Stomach (tissue), 8 donors: ENCODE measurements at regions not wholly inside any gene's neighbourhood (a gene's known extent, or its start where the extent isn't known, plus 50 kb on each side); places are given as distances from the start of the nearest gene placed in this dataset.

Experiments used
- DNase-seq, 2 donors: peaks; one replicate each; pipeline versions ENCODE4 v3.0.0 to v3.0.0-alpha.2; 2013 to 2019
- H3K27ac ChIP-seq, 5 donors: fragments of 200-600 bp in 4 of 5; sonication (generic) in 4 of 5; one replicate each; pipeline ENCODE4 v1.5.1; 2013 to 2019; ENCODE audit warnings: mild to moderate bottlenecking in 1 of 5, moderate library complexity in 1 of 5
- H3K27me3 ChIP-seq, 3 donors: fragments of 200-600 bp; sonication (generic); one replicate each; pipeline ENCODE4 v1.5.1; 2017 to 2019; ENCODE audit warnings: mixed run types in 1 of 3
- H3K36me3 ChIP-seq, 4 donors: fragments of 200-600 bp; sonication (generic); 1 replicate in 3 of 4; 2 replicates in 1 of 4; pipeline ENCODE4 v1.5.1; 2016 to 2019
- H3K4me1 ChIP-seq, 4 donors: fragments of 200-600 bp; sonication (generic); one replicate each; pipeline ENCODE4 v1.5.1; 2016 to 2019
- H3K4me3 ChIP-seq, 4 donors: fragments of 200-600 bp; sonication (generic) in 3 of 4; one replicate each; pipeline ENCODE4 v1.5.1; 2016 to 2019; ENCODE audit warnings: mild to moderate bottlenecking in 1 of 4
- H3K9me3 ChIP-seq, 4 donors: fragments of 200-600 bp; sonication (generic); one replicate each; pipeline ENCODE4 v1.5.1; 2016 to 2019
- EP300 ChIP-seq: sonication (generic); formaldehyde crosslinking; IDR thresholded peaks from one replicate; pipeline ENCODE4 v1.6.1; 2017; ENCODE audit warnings: antibody characterized with exemption
- POLR2A ChIP-seq, 4 donors: fragments of 450-650 bp; IDR thresholded peaks; one replicate each; pipeline ENCODE4 v1.6.1; 2016; ENCODE audit warnings: antibody characterized with exemption in 4 of 4, control low read depth in 2 of 4, mild to moderate bottlenecking in 1 of 4, moderate library complexity in 1 of 4
- POLR2AphosphoS5 ChIP-seq, 3 donors: sonication (generic); formaldehyde crosslinking; IDR thresholded peaks; one replicate each; pipeline ENCODE4 v1.6.1; 2016; ENCODE audit warnings: antibody characterized with exemption in 3 of 3
- WGBS, 5 donors: extraction: QIAGEN DNeasy Blood & Tissue Kit in 3 of 5; methylation state at CpG; one replicate each; pipeline versions ENCODE4 v1.1.5 to v1.1.7; 2013 to 2018; 5-methylcytosine and 5-hydroxymethylcytosine counted together
- intact Hi-C: fragments of 100-400 bp; cut with DNase I; formaldehyde crosslinking; loops from one replicate; pipeline ENCODE4 v1.15.1; 2023; ENCODE audit warnings: low total_unique reads
- TF ChIP-seq, protein P1 (sequence below), 7 experiments: fragments of 450-650 bp in 4 of 7; fragments of 200-600 bp in 3 of 7; sonication (generic) in 3 of 7; IDR thresholded peaks; one replicate each; pipeline ENCODE4 v1.5.1; 2016 to 2019; ENCODE audit warnings: antibody characterized with exemption in 7 of 7, control low read depth in 2 of 7, mild to moderate bottlenecking in 1 of 7
- donor health status: healthy with polysubstance abuse.
- donor health status: Bipolar disorder and iron deficiency.
- donor health status: healthy.

DNA sequence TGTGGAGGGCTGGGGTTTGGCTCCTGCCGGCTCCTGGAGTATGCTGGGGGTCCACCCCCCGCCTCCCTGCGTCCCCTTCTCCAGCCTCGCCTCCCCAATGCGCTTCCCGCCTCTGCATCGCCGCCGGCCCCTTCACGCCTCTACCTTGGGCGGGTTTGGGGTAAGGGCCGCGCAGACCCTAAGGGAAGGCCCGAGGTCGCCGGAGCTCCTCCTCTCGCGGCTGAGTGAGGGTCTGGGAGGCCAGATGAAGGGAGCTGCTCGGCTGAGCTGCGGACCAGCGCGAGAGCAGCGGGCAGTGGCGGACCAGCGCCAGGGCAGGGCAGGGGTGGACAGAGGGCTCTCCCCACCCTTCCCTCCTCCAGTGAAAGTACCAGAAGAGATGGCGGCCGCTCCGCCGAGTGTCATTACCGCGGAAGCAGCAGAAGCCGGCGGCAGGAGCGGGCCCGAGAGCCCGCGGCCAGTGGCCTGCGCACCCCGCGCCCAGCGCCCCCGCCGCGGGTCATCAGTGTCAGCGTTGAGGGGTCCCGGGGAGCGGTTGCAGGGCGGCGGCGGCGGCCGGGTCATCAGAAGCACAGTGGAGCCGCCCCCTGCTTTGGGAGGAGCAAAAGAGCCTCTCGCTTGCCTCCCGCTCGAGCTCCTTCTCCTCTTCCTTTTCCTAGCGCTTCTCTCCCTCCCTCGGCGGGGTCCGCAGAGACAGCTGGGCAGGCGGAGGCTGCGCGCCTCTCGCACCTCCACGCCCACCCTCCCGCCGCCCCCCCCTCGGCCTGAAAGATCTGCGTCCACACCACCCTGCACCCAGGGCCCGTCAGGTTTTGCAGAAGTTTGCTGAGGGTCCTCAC lies 255.6 kb upstream of the CADM1 start:
- TF ChIP-seq POLR2A (IDR thresholded peaks at IDR 0.05) (no peak), EP300 (no peak), POLR2AphosphoS5 (IDR thresholded peaks at IDR 0.05) (no peak)
- TF ChIP-seq, protein P1, sequence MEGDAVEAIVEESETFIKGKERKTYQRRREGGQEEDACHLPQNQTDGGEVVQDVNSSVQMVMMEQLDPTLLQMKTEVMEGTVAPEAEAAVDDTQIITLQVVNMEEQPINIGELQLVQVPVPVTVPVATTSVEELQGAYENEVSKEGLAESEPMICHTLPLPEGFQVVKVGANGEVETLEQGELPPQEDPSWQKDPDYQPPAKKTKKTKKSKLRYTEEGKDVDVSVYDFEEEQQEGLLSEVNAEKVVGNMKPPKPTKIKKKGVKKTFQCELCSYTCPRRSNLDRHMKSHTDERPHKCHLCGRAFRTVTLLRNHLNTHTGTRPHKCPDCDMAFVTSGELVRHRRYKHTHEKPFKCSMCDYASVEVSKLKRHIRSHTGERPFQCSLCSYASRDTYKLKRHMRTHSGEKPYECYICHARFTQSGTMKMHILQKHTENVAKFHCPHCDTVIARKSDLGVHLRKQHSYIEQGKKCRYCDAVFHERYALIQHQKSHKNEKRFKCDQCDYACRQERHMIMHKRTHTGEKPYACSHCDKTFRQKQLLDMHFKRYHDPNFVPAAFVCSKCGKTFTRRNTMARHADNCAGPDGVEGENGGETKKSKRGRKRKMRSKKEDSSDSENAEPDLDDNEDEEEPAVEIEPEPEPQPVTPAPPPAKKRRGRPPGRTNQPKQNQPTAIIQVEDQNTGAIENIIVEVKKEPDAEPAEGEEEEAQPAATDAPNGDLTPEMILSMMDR (IDR thresholded peaks at IDR 0.05): no peak
- Histone ChIP-seq H3K9me3 (no peaks in the 10 kb centered on the region), H3K4me3 (peak overlapping the region; percentile 65 to 71 (median 66)), H3K27ac (peak overlapping the region in 4 of 5 donors; percentile 54 to 75 (median 64)), H3K27me3 (peaks cover 0 to 35% (median 21%) of the 10 kb centered on the region in 3 donors), H3K36me3 (no peaks in the 10 kb centered on the region), H3K4me1 (peaks cover 0 to 20% (median 16%) of the 10 kb centered on the region in 4 donors)
- intact Hi-C loops: no loop called here
- 4 to 17% (median 7%) methylated on average over 27 to 70 of the region's 70 CpGs for WGBS, 5 donors
- peak in 1 of 2 donors; percentile 76 for DNase-seq

DNA sequence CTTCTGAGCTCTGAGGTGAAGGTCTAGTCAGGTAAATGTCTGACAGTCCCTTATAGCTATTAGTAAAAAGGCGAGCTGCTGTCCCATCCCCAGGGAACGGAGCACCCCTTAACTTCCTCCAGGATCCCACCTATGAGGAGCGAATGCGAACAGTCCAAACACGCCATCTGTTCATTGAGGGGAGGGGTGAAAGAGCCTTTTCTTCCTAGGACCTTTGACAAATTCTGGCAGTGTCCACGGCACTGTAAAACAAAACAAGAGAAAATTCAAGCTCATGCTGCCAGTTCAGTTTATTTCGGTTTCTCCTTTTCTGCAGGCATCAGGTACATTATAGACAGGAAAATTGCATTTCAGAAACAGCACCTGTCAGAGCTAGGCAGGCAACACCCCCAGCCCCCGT lies 253.8 kb upstream of the CADM1 start:
- Histone ChIP-seq H3K4me1 (peaks cover 0 to 20% (median 16%) of the 10 kb centered on the region in 4 donors), H3K4me3 (no peak overlapping the region), H3K9me3 (no peaks in the 10 kb centered on the region), H3K36me3 (no peaks in the 10 kb centered on the region), H3K27ac (no peak overlapping the region), H3K27me3 (peaks cover 0 to 38% (median 21%) of the 10 kb centered on the region in 3 donors)
- no peak for TF ChIP-seq EP300
- TF ChIP-seq, protein P1 (IDR thresholded peaks at IDR 0.05): no peak
- TF ChIP-seq POLR2A (IDR thresholded peaks at IDR 0.05): no peak
- TF ChIP-seq POLR2AphosphoS5 (IDR thresholded peaks at IDR 0.05): no peak
- DNase-seq: no peak
- 83 to 92% (median 89%) methylated on average over 8 of the region's 8 CpGs for WGBS, 5 donors
- intact Hi-C loops: no loop called here

- WGBS, 5 donors: 57 to 66% (median 62%) methylated on average over 6 of the region's 6 CpGs
- H3K4me1 ChIP-seq: no peaks in the 10 kb centered on the region
- peaks cover 0 to 6% (median 0%) of the 10 kb centered on the region in 3 donors for H3K27me3 ChIP-seq
- no peak for DNase-seq
- no peaks in the 10 kb centered on the region for H3K9me3 ChIP-seq
- H3K36me3 ChIP-seq: no peaks in the 10 kb centered on the region
- TF ChIP-seq POLR2AphosphoS5 (IDR thresholded peaks at IDR 0.05) (no peak), EP300 (no peak), POLR2A (IDR thresholded peaks at IDR 0.05) (no peak)
- TF ChIP-seq, protein P1 (IDR thresholded peaks at IDR 0.05): no peak
- intact Hi-C loops: no loop called here
- H3K27ac ChIP-seq: no peak overlapping the region
- H3K4me3 ChIP-seq: no peak overlapping the region
Measured at GRCh38 chr11:115751243-115752015, 247.2 kb upstream of the CADM1 start.
